GM23338 (cell line): ENCODE measurements at regions not wholly inside any gene's neighbourhood (a gene's known extent, or its start where the extent isn't known, plus 50 kb on each side); places are given as distances from the start of the nearest gene placed in this dataset.

Source experiments
- ATAC-seq: fragments of 200-7000 bp; cut with Tn5 transposase; 3 replicates; pipeline ENCODE4 v1.9.1; 2020
- DNase-seq: peaks from one replicate; pipeline ENCODE4 v3.0.0-alpha.2; 2015; ENCODE audit warnings: low spot score
- H2AFZ ChIP-seq: fragments of 200-600 bp; sonication (generic); 2 replicates; pipeline ENCODE4 v1.8.0; 2016; ENCODE audit warnings: antibody characterized with exemption, mild to moderate bottlenecking, moderate library complexity
- H3F3A ChIP-seq: fragments of 200-600 bp; sonication (generic); replicated peaks from 2 replicates; pipeline ENCODE4 v1.8.0; 2017; ENCODE audit warnings: antibody characterized with exemption, mixed run types, low read depth
- H3K27ac ChIP-seq: fragments of 200-600 bp; sonication (generic); 2 replicates; pipeline ENCODE4 v1.6.1; 2016; ENCODE audit warnings: low read depth
- H3K27me3 ChIP-seq: fragments of 200-600 bp; sonication (generic); 2 replicates; pipeline ENCODE4 v1.8.0; 2016; ENCODE audit warnings: mild to moderate bottlenecking, mixed run types, moderate library complexity; ENCODE audit not compliant: insufficient read depth
- H3K36me3 ChIP-seq: fragments of 200-600 bp; sonication (generic); 2 replicates; pipeline ENCODE4 v1.8.0; 2016; ENCODE audit warnings: mild to moderate bottlenecking; ENCODE audit not compliant: insufficient read depth
- H3K4me1 ChIP-seq: fragments of 200-600 bp; sonication (generic); 2 replicates; pipeline ENCODE4 v1.8.0; 2016; ENCODE audit warnings: mild to moderate bottlenecking, moderate library complexity; ENCODE audit not compliant: insufficient read depth
- H3K4me2 ChIP-seq: fragments of 200-600 bp; sonication (generic); 2 replicates; pipeline ENCODE4 v1.7.1; 2017; ENCODE audit warnings: mixed run types
- H3K4me3 ChIP-seq: fragments of 200-600 bp; sonication (generic); 2 replicates; pipeline ENCODE4 v1.6.1; 2016; ENCODE audit warnings: mixed run types
- H3K79me2 ChIP-seq: fragments of 200-600 bp; sonication (generic); replicated peaks from 2 replicates; pipeline ENCODE4 v1.8.0; 2017; ENCODE audit warnings: mild to moderate bottlenecking; ENCODE audit not compliant: insufficient read depth
- H3K9me2 ChIP-seq: fragments of 200-600 bp; sonication (generic); 2 replicates; pipeline ENCODE4 v1.8.0; 2017; ENCODE audit not compliant: insufficient read depth
- H4K20me1 ChIP-seq: fragments of 200-600 bp; sonication (generic); replicated peaks from 2 replicates; pipeline ENCODE4 v1.8.0; 2017; ENCODE audit warnings: mild to moderate bottlenecking; ENCODE audit not compliant: insufficient read depth
- H3K27ac Mint-ChIP-seq: 2 replicates; pipeline ENCODE4 v1.8.0; 2020; ENCODE audit warnings: inconsistent platforms, mild to moderate bottlenecking, moderate library complexity, mixed read lengths
- H3K27me3 Mint-ChIP-seq: 3 replicates; pipeline ENCODE4 v1.8.0; 2022; ENCODE audit warnings: low read depth, mild to moderate bottlenecking, moderate library complexity, mixed read lengths, inconsistent platforms; ENCODE audit not compliant: insufficient read depth, poor library complexity
- H3K36me3 Mint-ChIP-seq: 3 replicates; pipeline ENCODE4 v1.8.0; 2021; ENCODE audit warnings: low read depth, mild to moderate bottlenecking, inconsistent platforms, moderate library complexity, mixed read lengths
- H3K4me1 Mint-ChIP-seq: 3 replicates; pipeline ENCODE4 v1.8.0; 2020; ENCODE audit warnings: mild to moderate bottlenecking, inconsistent platforms, mixed read lengths
- H3K4me3 Mint-ChIP-seq: 3 replicates; pipeline ENCODE4 v1.8.0; 2021; ENCODE audit warnings: moderate library complexity, mild to moderate bottlenecking, inconsistent platforms, mixed read lengths
- H3K9me3 Mint-ChIP-seq: 3 replicates; pipeline ENCODE4 v1.8.0; 2020; ENCODE audit warnings: moderate library complexity, mild to moderate bottlenecking, inconsistent platforms, mixed read lengths
- ETS1 ChIP-seq: IDR thresholded peaks from 2 replicates; pipeline ENCODE4 v1.6.1; 2016; ENCODE audit warnings: antibody characterized with exemption
- EZH2phosphoT487 ChIP-seq: fragments of 200-600 bp; sonication (generic); IDR thresholded peaks from one replicate; pipeline ENCODE4 v1.8.1; 2018; ENCODE audit warnings: antibody characterized with exemption; ENCODE audit not compliant: unreplicated experiment
- NANOG ChIP-seq: IDR thresholded peaks from 2 replicates; pipeline ENCODE4 v1.6.1; 2016; ENCODE audit warnings: antibody characterized with exemption, borderline replicate concordance
- ZNF114 ChIP-seq: fragments of 250-450 bp; sonication (Bioruptor Pico); IDR thresholded peaks from 2 replicates; pipeline ENCODE4 v1.5.0; 2020; ENCODE audit warnings: mild to moderate bottlenecking, moderate library complexity
- ZNF331 ChIP-seq: fragments of 250-450 bp; sonication (Bioruptor Pico); IDR thresholded peaks from 2 replicates; pipeline ENCODE4 v1.5.0; 2020; ENCODE audit warnings: low read depth, mild to moderate bottlenecking, moderate library complexity
- ZNF462 ChIP-seq: fragments of 250-450 bp; sonication (Bioruptor Pico); IDR thresholded peaks from 2 replicates; pipeline ENCODE4 v1.5.0; 2020; ENCODE audit warnings: mild to moderate bottlenecking, moderate library complexity

- no peak for TF ChIP-seq ZNF462
- no peak for TF ChIP-seq EZH2phosphoT487
- no peak for TF ChIP-seq NANOG
- TF ChIP-seq ZNF331 (CRISPR knock-in tag), result no peak
These were observed 107.2 kb upstream of the RAD23B start (continued) for GRCh38 chr9:107175816-107176435.

- no peak overlapping the region for H3K27ac Mint-ChIP-seq
- ATAC-seq, result no peak
- H3K27me3 Mint-ChIP-seq, result peaks cover 4% of the 10 kb centered on the region
- H3K9me3 Mint-ChIP-seq, result no peaks in the 10 kb centered on the region
- DNase-seq, result peak; percentile 6
- no peak overlapping the region for H3K4me3 ChIP-seq
- no peaks in the 10 kb centered on the region for H3K79me2 ChIP-seq
- peaks cover 15% of the 10 kb centered on the region for H3K4me1 Mint-ChIP-seq
- no peaks in the 10 kb centered on the region for H3F3A ChIP-seq
- H3K4me1 ChIP-seq, result peaks cover 8% of the 10 kb centered on the region
- H3K36me3 ChIP-seq, result no peaks in the 10 kb centered on the region
- H3K9me2 ChIP-seq, result no peaks in the 10 kb centered on the region
- no peak overlapping the region for H3K27ac ChIP-seq
- H4K20me1 ChIP-seq, result no peaks in the 10 kb centered on the region
- no peak overlapping the region for H3K4me3 Mint-ChIP-seq
- no peaks in the 10 kb centered on the region for H3K36me3 Mint-ChIP-seq
- 0 out of 2 replicates have a peak overlapping the region, but pooled peaks have one; percentile 43 for H3K4me2 ChIP-seq
- no peaks in the 10 kb centered on the region for H3K27me3 ChIP-seq
- H2AFZ ChIP-seq, result peak overlapping the region; percentile 88; the same call in 1 of the 2 replicates
- no peak for TF ChIP-seq ZNF462
- TF ChIP-seq ZNF114 (CRISPR knock-in tag), result no peak
- no peak for TF ChIP-seq ETS1
- no peak for TF ChIP-seq EZH2phosphoT487
These were observed 106.5 kb upstream of the RAD23B start for GRCh38 chr9:107176436-107177151.
